Adipocyte (in vitro differentiated cells): ENCODE measurements at regions not wholly inside any gene's neighbourhood (a gene's known extent, or its start where the extent isn't known, plus 50 kb on each side); places are given as distances from the start of the nearest gene placed in this dataset.

Source experiments
- DNase-seq: peaks from one replicate; pipeline ENCODE4 v3.0.0-alpha.2; 2015; ENCODE audit warnings: low read depth
- H3K27me3 ChIP-seq: replicated peaks from 2 replicates; pipeline ENCODE4 v1.7.0; 2013; ENCODE audit warnings: mild to moderate bottlenecking, low read length, moderate library complexity; ENCODE audit not compliant: control insufficient read depth, insufficient read depth
- H3K36me3 ChIP-seq: 2 replicates; pipeline ENCODE4 v1.7.0; 2013; ENCODE audit warnings: low read length, mild to moderate bottlenecking, moderate library complexity; ENCODE audit not compliant: control insufficient read depth, insufficient read depth, severe bottlenecking
- H3K4me1 ChIP-seq: 2 replicates; pipeline ENCODE4 v1.7.0; 2013; ENCODE audit warnings: mild to moderate bottlenecking, low read length, moderate library complexity; ENCODE audit not compliant: control insufficient read depth, insufficient read depth
- H3K4me3 ChIP-seq: 2 replicates; pipeline ENCODE4 v1.7.0; 2013; ENCODE audit warnings: mild to moderate bottlenecking, low read length, moderate library complexity
- H3K9ac ChIP-seq: 2 replicates; pipeline ENCODE4 v1.7.0; 2013; ENCODE audit warnings: mild to moderate bottlenecking, low read length, moderate library complexity
- H3K9me3 ChIP-seq: 2 replicates; pipeline ENCODE4 v1.7.0; 2013; ENCODE audit warnings: mild to moderate bottlenecking, low read length, moderate library complexity; ENCODE audit not compliant: control insufficient read depth

GRCh38 chr11:70695086-70695960 lies 297.0 kb downstream of the CTTN start:
- Histone ChIP-seq H3K36me3 (no peaks in the 10 kb centered on the region), H3K9ac (no peak overlapping the region), H3K4me1 (peaks cover 31% of the 10 kb centered on the region), H3K4me3 (no peak overlapping the region), H3K9me3 (no peaks in the 10 kb centered on the region), H3K27me3 (no peaks in the 10 kb centered on the region)
- no peak for DNase-seq

GRCh38 chr11:70696076-70696475 lies 297.7 kb downstream of the CTTN start:
- no peak for DNase-seq
- no peak overlapping the region for H3K4me3 ChIP-seq
- H3K9me3 ChIP-seq, result no peaks in the 10 kb centered on the region
- no peaks in the 10 kb centered on the region for H3K27me3 ChIP-seq
- peaks cover 31% of the 10 kb centered on the region for H3K4me1 ChIP-seq
- H3K9ac ChIP-seq, result no peak overlapping the region
- no peaks in the 10 kb centered on the region for H3K36me3 ChIP-seq

- Histone ChIP-seq H3K4me1 (peaks cover 31% of the 10 kb centered on the region), H3K9me3 (no peaks in the 10 kb centered on the region), H3K9ac (no peak overlapping the region), H3K36me3 (no peaks in the 10 kb centered on the region), H3K27me3 (no peaks in the 10 kb centered on the region), H3K4me3 (no peak overlapping the region)
- no peak for DNase-seq
These were observed 298.2 kb downstream of the CTTN start for GRCh38 chr11:70696564-70696963.

GRCh38 chr11:70697701-70698100 lies 299.4 kb downstream of the CTTN start:
- no peaks in the 10 kb centered on the region for H3K9me3 ChIP-seq
- H3K4me1 ChIP-seq, result peaks cover 31% of the 10 kb centered on the region
- H3K36me3 ChIP-seq, result no peaks in the 10 kb centered on the region
- no peaks in the 10 kb centered on the region for H3K27me3 ChIP-seq
- H3K9ac ChIP-seq, result no peak overlapping the region
- DNase-seq, result no peak
- H3K4me3 ChIP-seq, result no peak overlapping the region

GRCh38 chr11:70698871-70699270 lies 300.5 kb downstream of the CTTN start:
- Histone ChIP-seq H3K9me3 (no peaks in the 10 kb centered on the region), H3K9ac (no peak overlapping the region), H3K27me3 (no peaks in the 10 kb centered on the region), H3K4me3 (no peak overlapping the region), H3K36me3 (no peaks in the 10 kb centered on the region), H3K4me1 (peaks cover 27% of the 10 kb centered on the region)
- no peak for DNase-seq

GRCh38 chr11:70699294-70700221 lies 301.2 kb downstream of the CTTN start:
- no peaks in the 10 kb centered on the region for H3K36me3 ChIP-seq
- peaks cover 21% of the 10 kb centered on the region for H3K4me1 ChIP-seq
- no peak overlapping the region for H3K9ac ChIP-seq
- H3K27me3 ChIP-seq, result no peaks in the 10 kb centered on the region
- no peaks in the 10 kb centered on the region for H3K9me3 ChIP-seq
- DNase-seq, result no peak
- H3K4me3 ChIP-seq, result no peak overlapping the region

GRCh38 chr11:70700453-70700852 lies 302.1 kb downstream of the CTTN start:
- Histone ChIP-seq H3K36me3 (no peaks in the 10 kb centered on the region), H3K4me1 (peaks cover 12% of the 10 kb centered on the region)
- DNase-seq, result no peak

GRCh38 chr11:70700871-70701270 lies 302.5 kb downstream of the CTTN start:
- H3K9ac ChIP-seq, result no peak overlapping the region
- H3K27me3 ChIP-seq, result no peaks in the 10 kb centered on the region
- no peak overlapping the region for H3K4me3 ChIP-seq
- H3K9me3 ChIP-seq, result no peaks in the 10 kb centered on the region
- peaks cover 9% of the 10 kb centered on the region for H3K4me1 ChIP-seq
- H3K36me3 ChIP-seq, result no peaks in the 10 kb centered on the region
- no peak for DNase-seq

More at GRCh38 chr11:70700453-70700852, 302.1 kb downstream of the CTTN start:
- H3K9me3 ChIP-seq, result no peaks in the 10 kb centered on the region
- no peak overlapping the region for H3K9ac ChIP-seq
- no peak overlapping the region for H3K4me3 ChIP-seq
- H3K27me3 ChIP-seq, result no peaks in the 10 kb centered on the region

- Histone ChIP-seq H3K27me3 (no peaks in the 10 kb centered on the region), H3K4me3 (no peak overlapping the region), H3K36me3 (no peaks in the 10 kb centered on the region), H3K9ac (no peak overlapping the region), H3K9me3 (no peaks in the 10 kb centered on the region), H3K4me1 (peaks cover 9% of the 10 kb centered on the region)
- DNase-seq, result no peak
These were observed 303.8 kb downstream of the CTTN start for GRCh38 chr11:70702040-70702648.

- Histone ChIP-seq H3K36me3 (no peaks in the 10 kb centered on the region), H3K9ac (no peak overlapping the region), H3K27me3 (no peaks in the 10 kb centered on the region), H3K4me3 (no peak overlapping the region), H3K9me3 (no peaks in the 10 kb centered on the region), H3K4me1 (peaks cover 9% of the 10 kb centered on the region)
- no peak for DNase-seq
These were observed 305.1 kb downstream of the CTTN start for GRCh38 chr11:70703141-70704064.
